ENCODE measurements at regions not wholly inside any gene's neighbourhood (a gene's known extent, or its start where the extent isn't known, plus 50 kb on each side); places are given as distances from the start of the nearest gene placed in this dataset.
A peak's percentile ranks its signal among the peaks of the same experiment; 100 is the strongest.

DNA sequence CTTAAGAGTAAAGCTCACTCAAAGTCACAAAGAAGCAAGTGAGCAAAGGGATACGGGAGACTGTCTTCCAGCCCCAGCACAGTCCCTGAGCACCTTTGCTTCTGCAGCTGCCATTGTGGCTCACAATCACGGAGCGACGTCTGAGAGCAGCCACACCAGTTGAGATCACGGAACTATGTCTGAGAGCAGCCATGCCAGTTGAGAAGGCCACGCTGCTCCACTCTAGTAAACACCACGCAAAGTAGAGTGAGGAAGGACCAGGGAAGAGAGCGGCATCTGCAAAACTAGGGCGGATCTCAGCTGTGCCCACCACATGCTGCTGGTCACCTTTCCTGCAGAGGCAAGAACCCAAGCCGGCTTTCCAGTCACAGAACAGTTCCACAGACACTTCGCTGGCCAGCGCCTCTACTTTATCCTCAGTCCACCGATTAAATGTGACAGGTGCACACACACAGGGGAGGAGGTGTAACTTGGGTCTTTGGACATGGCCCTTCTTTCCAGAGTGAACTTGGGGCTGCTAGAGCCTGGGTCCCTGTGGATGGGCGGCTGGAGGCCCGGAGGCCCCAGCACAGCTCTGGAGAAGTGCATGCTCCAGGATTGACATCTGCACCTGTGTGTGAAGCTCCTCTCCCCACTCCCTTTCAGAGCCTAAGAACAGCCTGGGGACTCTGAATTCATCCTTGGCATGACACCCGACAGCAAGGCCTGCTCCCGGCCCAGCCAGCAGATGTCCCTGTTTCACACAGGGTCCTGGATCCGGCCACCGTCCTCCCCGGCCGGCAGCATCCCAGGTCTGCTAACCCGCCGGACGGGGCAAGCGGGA lies 324.9 kb upstream of the IRX4 start:
- FAIRE-seq: no peak

GRCh38 chr5:2207109-2207399 lies 324.3 kb upstream of the IRX4 start:
- no peak for TF ChIP-seq POLR2A (IDR thresholded peaks at IDR 0.05; ENCODE audit: low read depth, low read length)
- no peak for DNase-seq (ENCODE audit: insufficient read length, low spot score)
- no peak for FAIRE-seq

More for the DNA sequence above, 324.9 kb upstream of the IRX4 start:
- DNase-seq (ENCODE audit: insufficient read length, low spot score): peak; percentile 25
- TF ChIP-seq POLR2A (IDR thresholded peaks at IDR 0.05; ENCODE audit: low read depth, low read length): no peak

GRCh38 chr5:2206293-2207108 lies 323.8 kb upstream of the IRX4 start:
- DNase-seq (ENCODE audit: insufficient read length, low spot score) (no peak), FAIRE-seq (no peak)
- TF ChIP-seq POLR2A (IDR thresholded peaks at IDR 0.05; ENCODE audit: low read depth, low read length): no peak

- TF ChIP-seq POLR2A (IDR thresholded peaks at IDR 0.05; ENCODE audit: low read depth, low read length): no peak
- DNase-seq (ENCODE audit: insufficient read length, low spot score) (no peak), FAIRE-seq (no peak)
Measured at GRCh38 chr5:2205596-2206226, 323.0 kb upstream of the IRX4 start.

DNA sequence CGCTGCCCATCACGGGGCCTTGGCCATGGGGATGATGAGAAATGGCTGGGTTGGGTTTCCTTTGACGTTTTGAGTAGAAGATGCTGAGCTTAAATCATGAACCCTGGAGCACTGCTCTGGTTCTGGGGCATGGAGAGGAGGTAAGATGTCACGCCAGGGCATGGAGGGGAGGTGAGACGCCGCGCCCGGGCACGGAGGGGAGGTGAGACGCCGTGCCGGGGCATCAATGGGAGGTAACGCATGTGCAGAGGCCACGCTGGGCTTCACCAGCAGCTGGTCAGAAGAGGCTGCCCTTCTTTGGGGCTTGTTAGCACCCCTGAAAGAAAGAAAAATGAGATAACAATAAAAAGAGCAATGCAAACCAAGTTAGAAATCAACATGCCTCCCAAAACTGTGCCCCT lies 322.5 kb upstream of the IRX4 start:
- DNase-seq (ENCODE audit: insufficient read length, low spot score): no peak
- no peak for TF ChIP-seq POLR2A (IDR thresholded peaks at IDR 0.05; ENCODE audit: low read depth, low read length)
- no peak for FAIRE-seq

DNA sequence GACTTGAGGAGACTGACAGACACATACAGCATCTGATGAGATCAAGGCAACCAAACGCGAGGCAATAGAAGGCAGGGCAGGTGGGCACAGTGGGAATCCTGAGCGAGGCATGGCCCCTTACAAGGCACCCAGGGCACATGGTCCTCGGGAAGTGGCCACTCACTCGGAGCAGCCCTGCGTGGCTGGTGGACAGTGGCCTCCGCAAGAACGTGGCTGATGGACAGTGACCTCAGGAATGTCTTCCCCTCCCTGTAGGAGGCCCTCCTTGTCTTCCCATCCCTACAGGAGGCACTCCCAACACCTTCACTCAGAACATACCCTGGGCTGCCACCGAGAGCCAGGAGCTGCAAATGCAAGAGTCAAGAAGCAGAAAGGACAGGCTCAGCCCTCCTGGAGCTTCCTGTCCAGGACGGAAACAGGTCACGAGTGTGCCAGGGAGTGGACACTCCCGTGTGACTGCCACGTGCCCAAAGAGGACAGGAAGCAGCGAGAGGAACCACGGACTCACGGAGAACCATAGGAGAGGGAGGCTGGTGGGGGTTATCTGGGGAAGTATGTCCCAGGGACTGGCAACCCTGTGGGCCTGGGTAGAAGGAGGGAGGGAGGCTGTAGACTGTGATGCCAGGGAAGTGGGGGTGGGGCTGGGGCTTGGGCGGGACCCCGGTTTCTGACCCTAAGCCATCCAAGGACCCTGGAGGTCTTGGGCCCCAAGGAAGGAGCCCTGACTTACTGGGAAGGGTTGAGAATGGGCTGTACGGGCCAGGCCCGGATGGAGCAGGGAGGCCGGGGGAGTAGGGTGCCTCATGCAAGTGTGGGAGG lies 321.9 kb upstream of the IRX4 start:
- FAIRE-seq (no peak), DNase-seq (ENCODE audit: insufficient read length, low spot score) (no peak)
- no peak for TF ChIP-seq POLR2A (IDR thresholded peaks at IDR 0.05; ENCODE audit: low read depth, low read length)

GRCh38 chr5:2203774-2204173 lies 321.0 kb upstream of the IRX4 start:
- no peak for TF ChIP-seq POLR2A (IDR thresholded peaks at IDR 0.05; ENCODE audit: low read depth, low read length)
- no peak for DNase-seq (ENCODE audit: insufficient read length, low spot score)
- FAIRE-seq: no peak

DNA sequence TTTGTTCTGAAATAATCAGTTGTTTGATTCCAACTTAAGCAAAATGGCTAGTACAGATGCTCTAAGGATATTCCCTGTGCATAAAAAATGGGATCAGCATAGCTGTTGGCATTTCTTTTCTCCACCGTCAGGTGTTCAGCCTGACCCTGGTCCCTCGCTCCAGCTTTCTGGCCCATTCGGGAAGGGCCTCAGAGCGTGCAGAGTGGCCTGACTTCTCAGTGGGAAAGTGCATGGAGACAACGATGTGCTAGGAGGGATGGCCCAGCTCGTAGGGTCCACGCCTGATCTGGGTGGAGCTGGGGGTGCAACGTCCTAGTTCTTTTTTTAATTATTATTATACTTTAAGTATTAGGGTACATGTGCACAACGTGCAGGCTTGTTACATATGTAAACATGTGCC lies 319.1 kb upstream of the IRX4 start:
- no peak for DNase-seq (ENCODE audit: insufficient read length, low spot score)
- no peak for FAIRE-seq
- TF ChIP-seq POLR2A (IDR thresholded peaks at IDR 0.05; ENCODE audit: low read depth, low read length): no peak

- no peak for TF ChIP-seq POLR2A (IDR thresholded peaks at IDR 0.05; ENCODE audit: low read depth, low read length)
- FAIRE-seq: no peak
- DNase-seq (ENCODE audit: insufficient read length, low spot score): no peak
Measured at GRCh38 chr5:2201421-2201820, 318.7 kb upstream of the IRX4 start.

- DNase-seq (ENCODE audit: insufficient read length, low spot score): no peak
- FAIRE-seq: no peak
- TF ChIP-seq POLR2A (IDR thresholded peaks at IDR 0.05; ENCODE audit: low read depth, low read length): no peak
Measured at GRCh38 chr5:2201011-2201410, 318.3 kb upstream of the IRX4 start.

DNA sequence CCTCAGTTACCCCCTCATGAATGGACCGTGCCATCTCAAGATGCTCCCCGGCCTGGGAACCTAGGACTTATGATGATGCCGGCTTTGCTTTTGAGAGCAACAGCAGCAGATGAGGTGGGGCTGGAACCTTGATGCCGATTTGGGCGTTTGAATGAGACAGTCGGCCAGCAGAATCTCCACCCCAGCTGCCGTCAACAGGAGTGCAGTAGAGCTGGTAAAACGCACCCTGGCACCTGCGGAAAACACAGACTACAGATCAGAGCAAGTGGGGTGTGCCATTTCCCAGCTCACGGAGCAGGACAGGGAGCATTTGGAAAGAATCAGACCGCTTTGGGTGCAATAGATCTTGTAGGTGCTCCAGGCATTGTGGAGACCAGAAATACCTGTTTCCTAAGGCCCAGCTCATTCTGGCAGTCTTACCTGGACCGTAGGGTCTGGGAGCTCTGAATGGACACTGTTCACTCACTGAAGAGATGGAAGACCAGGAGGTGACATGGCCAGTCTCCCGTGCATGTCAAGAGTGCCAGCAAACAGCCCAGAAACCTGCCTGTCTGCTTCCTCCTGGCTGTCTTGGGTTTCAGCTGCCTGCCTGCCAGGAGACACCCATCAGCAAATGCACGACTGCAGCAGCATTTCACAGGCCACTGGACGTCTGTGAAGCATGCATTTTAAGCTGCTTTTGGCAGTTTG lies 317.7 kb upstream of the IRX4 start:
- TF ChIP-seq POLR2A (IDR thresholded peaks at IDR 0.05; ENCODE audit: low read depth, low read length): no peak
- FAIRE-seq: no peak
- no peak for DNase-seq (ENCODE audit: insufficient read length, low spot score)

DNA sequence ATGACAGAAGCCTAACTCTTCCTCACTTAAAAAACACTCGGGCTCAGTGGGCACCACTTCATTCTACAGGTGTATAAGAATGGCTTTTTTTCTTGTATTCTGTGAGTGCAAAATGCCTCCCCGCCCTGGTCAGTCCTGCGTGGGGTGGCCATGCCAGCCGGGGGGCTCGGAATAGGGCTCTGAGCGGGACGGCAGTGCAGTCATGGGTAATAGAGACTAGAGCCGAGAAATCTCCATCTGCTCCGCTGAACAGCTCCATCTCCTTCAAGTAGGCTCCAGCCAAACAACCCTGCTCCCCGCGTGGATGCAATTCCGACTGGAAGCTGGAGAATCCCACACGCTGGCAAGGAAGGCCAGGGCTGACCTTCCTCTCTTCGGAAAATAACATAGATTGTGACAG lies 317.0 kb upstream of the IRX4 start:
- DNase-seq (ENCODE audit: insufficient read length, low spot score): no peak
- TF ChIP-seq POLR2A (IDR thresholded peaks at IDR 0.05; ENCODE audit: low read depth, low read length): no peak
- no peak for FAIRE-seq

- DNase-seq (ENCODE audit: insufficient read length, low spot score) (no peak), FAIRE-seq (no peak)
- TF ChIP-seq POLR2A (IDR thresholded peaks at IDR 0.05; ENCODE audit: low read depth, low read length): no peak
Measured at GRCh38 chr5:2196989-2197619, 314.4 kb upstream of the IRX4 start.
